IMR-90 (cell line): ENCODE measurements at regions not wholly inside any gene's neighbourhood (a gene's known extent, or its start where the extent isn't known, plus 50 kb on each side); places are given as distances from the start of the nearest gene placed in this dataset.

ENCODE experiments used
- ATAC-seq: fragments of 200-7000 bp; cut with Tn5 transposase; 2 replicates; pipeline ENCODE4 v1.9.1; 2020; ENCODE audit warnings: low read depth, mild to moderate bottlenecking, moderate library complexity
- BruUV-seq: library from RNA; stranded (reverse); fragments of 400-500 nt; replicated peaks from 2 replicates; lab custom pipeline; 2021; lab: Mats Ljungman, UMichigan
- CTCF ChIA-PET: fragments of 300-600 bp; formaldehyde crosslinking; extraction: SDS; loops from one replicate; lab custom pipeline; 2021; ENCODE audit warnings: antibody characterized with exemption; lab: Yijun Ruan, JAX
- POLR2A ChIA-PET: fragments of 300-600 bp; sonication (Branson Sonifier 250); formaldehyde crosslinking; loops from one replicate; lab custom pipeline; 2022; ENCODE audit warnings: antibody characterized with exemption; ENCODE audit not compliant: unreplicated experiment; lab: Charles Lee
- DNase-seq: peaks from one replicate; pipeline ENCODE4 v3.0.0; 2013
- H2AFZ ChIP-seq: replicated peaks from 2 replicates; pipeline ENCODE3; 2013; ENCODE audit warnings: low read length, mild to moderate bottlenecking; ENCODE audit not compliant: poor library complexity
- H2AK5ac ChIP-seq: 2 replicates; pipeline ENCODE4 v1.6.1; 2013; ENCODE audit warnings: low read depth, low read length, inconsistent platforms
- H2AK9ac ChIP-seq: replicated peaks from 2 replicates; pipeline ENCODE3; 2013; ENCODE audit warnings: mild to moderate bottlenecking, low read depth, low read length, moderate library complexity; ENCODE audit not compliant: poor library complexity
- H2BK120ac ChIP-seq: 2 replicates; pipeline ENCODE4 v1.6.1; 2013; ENCODE audit warnings: low read depth, low read length, inconsistent platforms
- H2BK15ac ChIP-seq: 3 replicates; pipeline ENCODE4 v1.6.1; 2013; ENCODE audit warnings: low read depth, low read length, inconsistent platforms
- H2BK20ac ChIP-seq: 2 replicates; pipeline ENCODE4 v1.6.1; 2013; ENCODE audit warnings: low read depth, mild to moderate bottlenecking, inconsistent platforms, low read length, moderate library complexity
- H2BK5ac ChIP-seq: 2 replicates; pipeline ENCODE4 v1.6.1; 2013; ENCODE audit warnings: mild to moderate bottlenecking, low read depth, low read length, inconsistent platforms; ENCODE audit not compliant: poor library complexity, severe bottlenecking
- H3K14ac ChIP-seq: replicated peaks from 2 replicates; pipeline ENCODE4 v1.6.1; 2013; ENCODE audit warnings: low read depth, low read length, inconsistent platforms
- H3K18ac ChIP-seq: 2 replicates; pipeline ENCODE4 v1.6.1; 2013; ENCODE audit warnings: low read depth, low read length, control low read depth
- H3K23ac ChIP-seq: 2 replicates; pipeline ENCODE4 v1.6.1; 2013; ENCODE audit warnings: low read depth, low read length, inconsistent platforms
- H3K27ac ChIP-seq: 2 replicates; pipeline ENCODE4 v1.5.1; 2013; ENCODE audit warnings: mild to moderate bottlenecking, control low read depth, low read length; ENCODE audit not compliant: insufficient read depth
- H3K27me3 ChIP-seq: 2 replicates; pipeline ENCODE4 v1.6.1; 2013; ENCODE audit warnings: low read length; ENCODE audit not compliant: control insufficient read depth, insufficient read depth
- H3K36me3 ChIP-seq: 2 replicates; pipeline ENCODE4 v1.6.1; 2013; ENCODE audit warnings: low read length, mixed read lengths; ENCODE audit not compliant: control insufficient read depth, insufficient read depth
- H3K4ac ChIP-seq: 2 replicates; pipeline ENCODE4 v1.6.1; 2013; ENCODE audit warnings: low read depth, low read length, inconsistent platforms
- H3K4me1 ChIP-seq: 2 replicates; pipeline ENCODE4 v1.6.1; 2013; ENCODE audit warnings: low read length, mixed read lengths; ENCODE audit not compliant: control insufficient read depth, insufficient read depth
- H3K4me2 ChIP-seq: 2 replicates; pipeline ENCODE4 v1.6.1; 2013; ENCODE audit warnings: low read depth, mild to moderate bottlenecking, control low read depth, low read length, moderate library complexity
- H3K4me3 ChIP-seq: 2 replicates; pipeline ENCODE4 v1.5.1; 2013; ENCODE audit warnings: low read depth, mild to moderate bottlenecking, control low read depth, low read length, moderate library complexity; ENCODE audit not compliant: insufficient read depth
- H3K56ac ChIP-seq: 2 replicates; pipeline ENCODE4 v1.6.1; 2013; ENCODE audit warnings: low read length, inconsistent platforms; ENCODE audit not compliant: insufficient read depth; ENCODE audit errors: extremely low read depth
- H3K79me1 ChIP-seq, 2 experiments: 2 replicates each; pipeline ENCODE4 v1.6.1; 2013; ENCODE audit warnings: low read length in 2 of 2, inconsistent platforms in 1 of 2, low read depth in 1 of 2
- H3K9ac ChIP-seq: 2 replicates; pipeline ENCODE4 v1.6.1; 2013; ENCODE audit warnings: low read depth, low read length, control low read depth
- H3K9me1 ChIP-seq: 2 replicates; pipeline ENCODE4 v1.6.1; 2013; ENCODE audit warnings: low read length, inconsistent platforms; ENCODE audit not compliant: insufficient read depth
- H3K9me3 ChIP-seq: 2 replicates; pipeline ENCODE4 v1.6.1; 2013; ENCODE audit warnings: low read length; ENCODE audit not compliant: control insufficient read depth, insufficient read depth
- H4K20me1 ChIP-seq: 2 replicates; pipeline ENCODE4 v1.6.1; 2013; ENCODE audit warnings: low read length, inconsistent platforms; ENCODE audit not compliant: insufficient read depth
- H4K5ac ChIP-seq: 2 replicates; pipeline ENCODE4 v1.6.1; 2013; ENCODE audit warnings: mild to moderate bottlenecking, low read depth, low read length, control low read depth
- H4K8ac ChIP-seq, 2 experiments: 2 replicates each; pipeline ENCODE4 v1.6.1; 2013; ENCODE audit warnings: low read depth in 2 of 2, low read length in 2 of 2, control low read depth in 1 of 2, inconsistent platforms in 1 of 2
- H4K91ac ChIP-seq: 2 replicates; pipeline ENCODE4 v1.6.1; 2013; ENCODE audit warnings: low read depth, low read length, inconsistent platforms; ENCODE audit not compliant: insufficient read depth
- BHLHE40 ChIP-seq: fragments of 150-350 bp; IDR thresholded peaks from 2 replicates; pipeline ENCODE4 v1.6.1; 2016; ENCODE audit warnings: mild to moderate bottlenecking, low read depth, low read length
- CEBPB ChIP-seq: IDR thresholded peaks from 2 replicates; pipeline ENCODE4 v1.6.1; 2012; ENCODE audit warnings: low read depth, low read length, improper control_type of control experiment
- CHD1 ChIP-seq: IDR thresholded peaks from 2 replicates; pipeline ENCODE4 v1.6.1; 2012; ENCODE audit warnings: low read depth, low read length, improper control_type of control experiment
- CTCF ChIP-seq: conservative IDR thresholded peaks from 2 replicates; pipeline ENCODE4 v1.5.1; 2012; ENCODE audit warnings: mild to moderate bottlenecking, low read depth, low read length, improper control_type of control experiment
- ELK1 ChIP-seq: fragments of 150-350 bp; IDR thresholded peaks from 2 replicates; pipeline ENCODE4 v1.6.1; 2016; ENCODE audit warnings: low read depth, mild to moderate bottlenecking, low read length, moderate library complexity, borderline replicate concordance
- FOS ChIP-seq: fragments of 150-350 bp; IDR thresholded peaks from 2 replicates; pipeline ENCODE4 v1.6.1; 2016; ENCODE audit warnings: low read depth, low read length
- MAFK ChIP-seq: IDR thresholded peaks from 2 replicates; pipeline ENCODE4 v1.6.1; 2012; ENCODE audit warnings: low read depth, low read length, improper control_type of control experiment
- MAZ ChIP-seq: IDR thresholded peaks from 2 replicates; pipeline ENCODE4 v1.6.1; 2012; ENCODE audit warnings: low read depth, mild to moderate bottlenecking, low read length, improper control_type of control experiment, moderate library complexity, borderline replicate concordance
- MXI1 ChIP-seq: IDR thresholded peaks from 2 replicates; pipeline ENCODE4 v1.6.1; 2012; ENCODE audit warnings: low read depth, mild to moderate bottlenecking, low read length, moderate library complexity, borderline replicate concordance
- NFE2L2 ChIP-seq: fragments of 150-350 bp; IDR thresholded peaks from 2 replicates; pipeline ENCODE4 v1.6.1; 2016; ENCODE audit warnings: low read depth, mild to moderate bottlenecking, low read length
- POLR2A ChIP-seq: IDR thresholded peaks from 2 replicates; pipeline ENCODE4 v1.6.1; 2012; ENCODE audit warnings: mild to moderate bottlenecking, low read depth, low read length
- RAD21 ChIP-seq: IDR thresholded peaks from 2 replicates; pipeline ENCODE4 v1.6.1; 2012; ENCODE audit warnings: low read length, improper control_type of control experiment
- RCOR1 ChIP-seq: IDR thresholded peaks from 2 replicates; pipeline ENCODE4 v1.6.1; 2012; ENCODE audit warnings: mild to moderate bottlenecking, low read length, improper control_type of control experiment; ENCODE audit not compliant: insufficient replicate concordance
- RFX5 ChIP-seq: IDR thresholded peaks from 2 replicates; pipeline ENCODE4 v1.8.0; 2012; ENCODE audit warnings: low read depth, mild to moderate bottlenecking, low read length, moderate library complexity
- USF2 ChIP-seq: fragments of 150-350 bp; IDR thresholded peaks from 2 replicates; pipeline ENCODE4 v1.6.1; 2017; ENCODE audit warnings: mild to moderate bottlenecking, antibody characterized with exemption, low read length, low read depth
- WGBS, 2 experiments: methylation state at CpG; one replicate each; pipeline versions ENCODE4 v1.1.5 to v1.1.7; 2013; ENCODE audit warnings: missing lambda C conversion rate in 2 of 2; ENCODE audit not compliant: insufficient read length in 1 of 2; ENCODE audit errors: extremely low coverage in 2 of 2; 5-methylcytosine and 5-hydroxymethylcytosine counted together
- dilution Hi-C: fragments of 300-500 bp; cut with HindIII; formaldehyde crosslinking; loops from one replicate; pipeline ENCODE4 v1.14.3; 2018; ENCODE audit warnings: low sequenced_read_pairs; ENCODE audit not compliant: unreplicated experiment
- in situ Hi-C: fragments of 300-500 bp; cut with MboI; formaldehyde crosslinking; loops from 3 replicates; pipeline ENCODE4 v1.14.3; 2019; ENCODE audit warnings: low sequenced_read_pairs, inconsistent platforms, mixed read lengths
- intact Hi-C: fragments of 100-400 bp; cut with micrococcal nuclease; formaldehyde crosslinking; loops from 2 replicates; pipeline ENCODE4 v1.10.0; 2022

GRCh38 chr15:79736435-79737000, 160.3 kb downstream of the MTHFS start:
- Histone ChIP-seq H2AFZ (no peak overlapping the region), H3K56ac (no peak overlapping the region), H2AK5ac (no peak overlapping the region), H4K5ac (no peak overlapping the region), H3K4me3 (no peak overlapping the region), H4K91ac (no peak overlapping the region), H3K79me1 (no peaks in the 10 kb centered on the region), H3K36me3 (no peaks in the 10 kb centered on the region), H2BK120ac (no peak overlapping the region), H3K27me3 (peaks cover 1% of the 10 kb centered on the region), H3K9ac (no peak overlapping the region), H3K18ac (no peak overlapping the region), H2AK9ac (no peak overlapping the region), H3K23ac (no peak overlapping the region), H3K4me2 (no peak overlapping the region), H2BK20ac (no peak overlapping the region), H3K4ac (no peak overlapping the region), H3K9me1 (no peaks in the 10 kb centered on the region), H2BK5ac (no peak overlapping the region), H3K27ac (no peak overlapping the region), H3K14ac (no peak overlapping the region), H4K8ac (no peak overlapping the region), H3K9me3 (no peaks in the 10 kb centered on the region), H4K20me1 (no peaks in the 10 kb centered on the region), H3K4me1 (no peaks in the 10 kb centered on the region), H2BK15ac (no peak overlapping the region)
- intact Hi-C loops (no loop called here), dilution Hi-C loops (no loop called here), in situ Hi-C loops (no loop called here)
- BruUV-seq: no TSS peak
- TF ChIP-seq CHD1: no peak
- TF ChIP-seq MXI1: no peak
- TF ChIP-seq FOS: no peak
- no peak for TF ChIP-seq NFE2L2
- no peak for TF ChIP-seq ELK1
- no peak for TF ChIP-seq USF2
- no peak for TF ChIP-seq CEBPB
- TF ChIP-seq POLR2A: no peak
- TF ChIP-seq BHLHE40: no peak
- no peak for TF ChIP-seq RFX5
- TF ChIP-seq MAZ: no peak
- no peak for TF ChIP-seq RCOR1
- no peak for TF ChIP-seq CTCF
- TF ChIP-seq MAFK: no peak
- no peak for TF ChIP-seq RAD21
- DNase-seq: no peak
- WGBS, 2 experiments: no CpG with 5 or more reads among the region's 1 CpG
- POLR2A ChIA-PET: no interaction called here
- ATAC-seq: no peak
- CTCF ChIA-PET: no interaction called here
